SK-N-MC (cell line): ENCODE measurements at regions not wholly inside any gene's neighbourhood (a gene's known extent, or its start where the extent isn't known, plus 50 kb on each side); places are given as distances from the start of the nearest gene placed in this dataset.

Experiments used
- FOXP2 ChIP-seq: optimal IDR thresholded peaks from 2 replicates; pipeline ENCODE3; 2011; ENCODE audit warnings: mild to moderate bottlenecking, moderate library complexity; ENCODE audit not compliant: insufficient read depth; ENCODE audit errors: extremely low read length, control extremely low read depth
- POLR2AphosphoS5 ChIP-seq: IDR thresholded peaks from 2 replicates; pipeline ENCODE4 v1.6.1; 2012; ENCODE audit warnings: mild to moderate bottlenecking, low read depth, low read length, borderline replicate concordance

DNA sequence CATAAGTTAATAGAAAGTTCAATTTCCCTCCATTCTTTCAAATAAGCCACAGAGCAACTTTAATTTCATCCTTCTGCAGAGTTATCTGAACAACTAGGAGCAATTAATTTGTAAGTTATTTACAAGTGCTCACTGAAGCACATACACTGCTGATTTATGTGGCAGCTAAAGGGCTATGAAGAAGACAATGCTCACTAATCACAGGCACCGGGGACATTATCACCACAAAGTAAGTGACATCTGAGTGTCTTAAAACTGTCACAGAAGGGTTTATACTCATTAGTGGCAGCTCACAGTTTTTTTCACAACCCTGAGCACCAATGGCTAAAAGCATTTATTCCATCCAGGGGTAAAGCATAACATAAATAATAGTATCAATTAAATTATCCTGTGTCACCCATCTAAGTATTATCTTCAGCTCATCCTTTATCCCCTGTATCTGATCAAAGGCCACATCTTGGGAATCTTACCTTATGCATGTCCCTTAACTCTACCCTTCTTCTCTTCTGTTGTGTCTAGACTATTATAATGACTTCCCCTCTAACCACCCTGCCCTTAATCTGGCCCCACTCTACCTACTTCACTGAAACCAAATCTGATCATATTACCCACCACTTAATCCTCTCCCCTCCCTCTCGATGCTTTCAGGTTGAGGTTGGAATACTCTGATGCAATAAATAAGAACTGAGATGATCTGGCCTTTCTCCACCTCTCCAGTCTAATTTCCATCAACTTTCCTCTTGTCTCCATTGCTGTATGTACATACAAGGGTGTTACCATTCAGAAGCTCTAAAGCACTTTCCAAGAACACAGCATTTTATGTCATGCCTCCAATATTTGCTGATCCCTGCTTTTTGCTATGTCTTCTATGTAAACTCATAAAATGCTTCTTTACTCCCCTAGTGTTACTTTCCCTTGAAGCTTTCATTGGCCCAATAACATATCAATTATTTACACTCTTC, 252.7 kb downstream of the CASP12 start:
- TF ChIP-seq POLR2AphosphoS5 (no peak), FOXP2 (no peak)
